HG03354 (cell line): ENCODE measurements at regions not wholly inside any gene's neighbourhood (a gene's known extent, or its start where the extent isn't known, plus 50 kb on each side); places are given as distances from the start of the nearest gene placed in this dataset.

Experiments
- ATAC-seq: cut with Tn5 transposase; IDR thresholded peaks from one replicate; pipeline ENCODE4 v1.9.1; 2021; ENCODE audit warnings: mild to moderate bottlenecking; ENCODE audit not compliant: unreplicated experiment, poor library complexity, severe bottlenecking

- no peak for ATAC-seq
Observed at GRCh38 chr1:184212649-184213314, 161.3 kb downstream of the TSEN15 start.

DNA sequence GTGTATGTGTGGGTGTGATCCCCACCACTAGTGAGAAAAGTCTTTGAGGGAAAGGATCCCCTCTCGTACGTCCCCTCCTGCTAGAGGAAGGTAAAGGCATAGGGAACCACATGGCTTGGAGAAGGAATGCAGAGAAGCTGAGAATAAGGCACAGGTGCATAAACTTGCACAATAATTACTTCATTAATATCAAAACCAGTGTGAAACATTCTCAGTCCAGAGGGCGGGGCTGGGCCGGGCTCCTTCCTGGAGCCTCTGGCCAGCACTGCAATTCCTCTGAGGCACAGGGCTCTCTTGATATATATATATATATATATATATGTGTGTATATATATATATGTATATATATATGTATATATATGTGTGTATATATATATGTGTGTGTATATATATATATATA, 162.6 kb downstream of the TSEN15 start:
- no peak for ATAC-seq

GRCh38 chr1:184215274-184215925, 163.9 kb downstream of the TSEN15 start:
- ATAC-seq = no peak

DNA sequence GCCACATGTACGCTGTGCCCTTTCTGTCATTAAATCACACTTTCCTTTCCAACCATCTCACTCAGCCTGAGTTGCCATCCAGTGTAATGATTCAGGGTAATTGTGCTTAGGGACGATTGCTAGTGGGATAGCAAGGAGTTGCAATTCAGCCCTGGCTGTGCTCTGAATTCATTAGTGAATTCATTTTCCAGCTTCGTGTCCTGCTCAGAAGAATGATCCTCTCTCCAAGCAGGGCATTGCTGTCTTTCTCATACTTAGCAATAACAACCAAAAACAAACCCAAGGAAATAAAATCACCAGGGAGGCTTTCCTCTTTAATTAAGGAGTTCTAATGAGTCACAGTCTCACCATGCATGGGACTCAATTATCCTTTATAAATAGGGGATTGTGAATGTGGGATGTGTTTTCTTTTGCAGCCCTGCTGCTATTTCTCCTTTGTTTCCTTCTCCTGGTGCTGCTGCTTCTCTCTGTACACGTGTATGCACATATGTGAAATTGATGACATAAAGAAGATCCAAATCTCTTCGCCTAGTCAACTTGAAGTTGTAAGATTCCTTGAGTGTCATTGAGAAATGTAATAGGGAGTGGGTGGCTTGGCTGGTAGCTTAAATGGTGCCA, 167.0 kb downstream of the TSEN15 start:
- no peak for ATAC-seq

DNA sequence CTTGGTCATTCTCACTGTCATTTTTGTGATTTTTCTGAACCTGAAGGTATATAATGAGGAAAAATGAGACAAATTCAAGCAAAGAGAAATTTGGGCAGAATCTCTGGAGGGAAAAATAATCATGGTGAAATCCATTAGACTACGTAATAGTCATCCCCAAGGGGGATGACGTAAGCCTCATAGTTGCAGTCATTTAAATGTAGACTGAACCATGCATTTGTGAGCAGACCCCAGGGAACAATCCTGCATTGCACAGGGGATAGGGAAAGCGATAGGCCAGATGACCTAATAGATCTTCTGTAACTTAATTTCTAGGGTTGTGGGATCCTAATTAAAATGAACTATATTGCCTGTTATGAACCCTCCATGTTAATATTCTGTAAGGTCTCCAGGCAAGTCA, 167.4 kb upstream of the C1orf21 start:
- no peak for ATAC-seq

DNA sequence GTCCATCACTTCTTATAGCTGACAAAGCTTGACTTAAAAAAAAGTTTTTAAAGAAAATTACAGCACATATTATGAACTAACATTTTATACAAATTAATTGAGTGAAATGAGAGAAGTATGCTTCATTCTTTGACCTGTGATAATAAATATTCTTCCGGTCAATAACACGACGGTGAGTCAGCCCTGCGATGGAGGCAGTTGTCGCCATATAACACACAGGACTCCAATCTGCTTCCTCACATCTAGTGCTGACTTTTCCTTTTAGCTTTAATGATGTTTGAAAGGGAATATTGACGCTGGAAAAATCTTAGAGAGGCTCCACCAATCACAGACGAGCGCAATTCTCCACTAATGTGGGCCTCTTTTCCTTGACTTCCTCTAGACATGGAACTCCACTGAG, 166.9 kb upstream of the C1orf21 start:
- ATAC-seq = no peak

GRCh38 chr1:184221087-184221486, 165.7 kb upstream of the C1orf21 start:
- no peak for ATAC-seq

DNA sequence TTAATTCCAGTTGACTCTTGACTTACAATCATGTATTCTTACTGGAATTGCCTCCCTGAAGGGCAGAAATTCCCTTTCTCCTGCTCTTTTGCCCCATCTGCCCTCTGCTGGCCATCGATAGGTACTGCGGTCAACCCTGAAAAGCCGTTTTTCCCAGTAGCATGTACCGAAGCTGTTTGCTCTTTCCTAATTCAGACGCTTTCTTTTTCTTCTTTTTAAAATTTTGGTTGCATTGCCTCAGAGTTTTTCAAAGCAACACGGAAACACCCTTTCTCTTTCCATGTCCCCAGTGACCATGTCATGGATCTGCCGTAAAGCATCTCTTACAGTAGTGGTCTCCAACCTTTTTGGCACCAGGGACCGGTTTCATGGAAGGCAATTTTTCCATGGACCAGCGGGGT, 164.2 kb upstream of the C1orf21 start:
- no peak for ATAC-seq

GRCh38 chr1:184223216-184223615, 163.6 kb upstream of the C1orf21 start:
- ATAC-seq = no peak

GRCh38 chr1:184225283-184226099, 161.3 kb upstream of the C1orf21 start:
- no peak for ATAC-seq

DNA sequence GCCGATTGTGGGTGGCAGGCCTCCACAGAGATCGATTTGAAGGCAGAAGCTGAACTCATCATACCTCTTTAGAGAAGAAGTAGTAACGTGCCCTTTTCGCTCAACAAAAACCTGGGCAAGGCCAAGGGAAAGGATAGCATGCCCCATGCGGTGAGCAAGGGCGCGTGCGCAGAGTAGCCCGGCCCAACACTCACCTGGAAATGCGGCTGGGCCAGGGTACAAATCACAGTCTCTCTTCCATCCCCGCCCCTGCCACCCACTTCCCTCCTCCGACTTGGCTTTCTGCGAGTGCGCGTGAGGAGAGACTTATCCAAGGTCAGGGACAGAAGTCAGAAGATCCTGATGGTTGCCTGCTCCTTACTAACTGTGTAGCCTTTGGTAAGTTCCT, 160.7 kb upstream of the C1orf21 start:
- ATAC-seq = no peak

- ATAC-seq = no peak
Observed at GRCh38 chr1:184228558-184228957, 158.3 kb upstream of the C1orf21 start.

- no peak for ATAC-seq
Observed at GRCh38 chr1:184237588-184237987, 149.2 kb upstream of the C1orf21 start.

DNA sequence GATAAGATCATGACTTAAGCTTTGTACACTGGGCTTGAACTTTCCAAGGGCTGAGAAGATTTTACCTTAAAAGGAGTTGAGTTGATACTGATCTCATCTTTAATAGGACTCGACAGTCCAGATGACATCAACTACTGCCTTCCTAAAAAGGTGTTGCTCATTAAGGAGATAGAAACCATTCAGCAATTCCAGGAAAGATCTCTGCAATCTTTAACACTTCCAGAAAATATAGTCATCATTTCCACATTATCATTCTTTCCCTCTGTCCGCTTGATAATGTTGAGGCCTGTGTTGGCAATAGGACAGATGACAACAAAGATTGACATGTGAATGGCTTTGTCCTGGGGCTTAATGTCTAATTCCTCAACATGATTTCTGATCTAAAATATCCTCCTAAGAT, 145.4 kb upstream of the C1orf21 start:
- no peak for ATAC-seq

GRCh38 chr1:184242507-184242943, 144.3 kb upstream of the C1orf21 start:
- ATAC-seq = no peak

GRCh38 chr1:184244962-184245361, 141.9 kb upstream of the C1orf21 start:
- ATAC-seq = no peak

- ATAC-seq = no peak
Observed at GRCh38 chr1:184247671-184248070, 139.2 kb upstream of the C1orf21 start.

GRCh38 chr1:184253921-184254320, 132.9 kb upstream of the C1orf21 start:
- no peak for ATAC-seq

DNA sequence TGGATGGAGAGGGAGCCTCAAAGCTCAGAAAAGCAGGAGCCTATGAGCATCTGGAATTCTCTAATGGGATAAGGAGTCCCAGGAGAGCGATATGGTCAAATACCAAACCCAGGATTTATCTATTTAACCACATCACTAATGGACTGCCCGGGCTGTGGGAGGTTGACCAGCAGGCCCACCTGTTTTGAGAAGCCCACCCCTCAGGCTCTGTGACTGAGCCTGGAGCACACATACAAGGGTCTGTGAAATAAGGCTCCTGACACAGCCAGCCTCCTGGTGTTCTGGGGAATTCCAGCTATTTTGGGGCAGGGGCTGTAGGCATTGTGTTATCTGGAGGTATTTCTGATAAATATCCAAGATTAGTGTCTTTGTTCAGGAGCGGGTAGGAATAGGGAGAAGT, 132.0 kb upstream of the C1orf21 start:
- ATAC-seq = no peak

GRCh38 chr1:184255560-184255959, 131.3 kb upstream of the C1orf21 start:
- no peak for ATAC-seq
